DMS 273 treated with DMSO at 0.1 percent for 48 hours (cell line): ENCODE measurements at regions not wholly inside any gene's neighbourhood (a gene's known extent, or its start where the extent isn't known, plus 50 kb on each side); places are given as distances from the start of the nearest gene placed in this dataset.
A peak's percentile ranks its signal among the peaks of the same experiment; 100 is the strongest.

ENCODE experiments used
- DNase-seq: peaks from one replicate; lab custom pipeline; 2025; lab: John Stamatoyannopoulos, UW

DNA sequence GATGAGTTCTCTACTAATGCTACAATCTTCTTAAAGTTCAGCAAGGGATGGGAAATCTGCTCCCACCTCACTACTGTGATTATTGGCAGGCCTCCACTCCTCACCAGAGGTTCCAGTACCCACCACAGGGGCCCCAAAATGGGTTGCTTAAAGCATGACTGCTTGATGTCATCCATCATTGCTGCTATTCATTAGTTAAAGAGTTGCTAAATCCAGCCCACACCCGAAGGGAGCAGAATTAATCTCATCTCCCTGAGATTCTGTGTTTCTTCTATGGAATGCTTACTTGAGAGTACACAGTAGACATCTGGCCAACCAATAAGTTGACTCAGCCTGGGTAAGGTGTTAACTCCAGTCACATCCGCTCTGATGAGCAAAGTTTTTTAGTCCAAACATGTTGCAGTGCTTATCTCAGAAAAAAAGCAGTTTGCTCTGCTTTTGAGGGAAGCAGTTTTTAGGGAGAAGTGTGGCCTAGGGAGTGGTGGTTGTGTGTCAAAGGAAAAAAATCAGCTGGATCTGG is 690.2 kb upstream of the POU3F3 start:
- DNase-seq: peak; percentile 18

DNA sequence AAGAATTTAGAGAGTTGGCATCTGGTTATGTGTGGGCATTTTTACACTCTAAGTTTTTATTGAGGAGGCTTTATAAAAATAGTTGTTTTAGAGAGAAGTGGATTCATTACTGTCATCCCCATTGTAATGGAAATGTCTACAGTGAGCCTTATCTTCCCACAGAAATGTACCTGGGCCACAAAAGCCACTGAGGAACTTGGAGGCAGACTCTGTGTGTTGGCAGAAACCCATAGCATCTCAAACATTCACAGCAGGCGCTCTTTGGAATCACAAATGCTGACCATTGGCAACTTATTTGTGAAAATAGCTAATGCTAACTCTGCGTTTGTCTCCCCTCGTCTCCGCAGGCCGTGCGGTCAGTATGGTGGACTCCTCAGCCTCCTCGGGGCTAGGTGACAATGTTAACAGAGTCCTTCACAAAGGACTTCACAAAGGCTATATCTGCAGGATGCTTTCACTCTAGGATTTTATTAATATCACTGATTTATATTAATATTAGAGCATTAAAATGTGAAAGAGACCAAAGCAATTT is 689.1 kb upstream of the POU3F3 start:
- no peak for DNase-seq

DNA sequence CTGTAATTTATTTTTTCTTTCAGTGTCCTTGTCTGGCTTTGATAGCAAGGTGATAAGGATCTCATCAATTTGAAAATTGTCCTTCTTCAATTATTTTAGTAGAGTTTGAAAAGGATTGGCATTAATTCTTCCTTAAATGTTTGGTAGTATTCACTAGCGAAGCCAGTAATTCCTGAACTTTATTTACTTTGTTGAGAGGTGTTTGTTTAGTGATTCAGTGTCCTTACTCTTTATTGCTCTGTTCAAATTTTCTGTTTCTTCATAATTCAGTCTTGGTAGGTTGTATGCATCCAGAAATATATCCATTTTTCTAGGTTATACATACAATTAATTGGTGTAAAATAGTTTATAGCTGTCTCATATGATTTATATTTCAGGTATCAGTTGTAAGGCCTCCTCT is 676.7 kb upstream of the POU3F3 start:
- no peak for DNase-seq

DNA sequence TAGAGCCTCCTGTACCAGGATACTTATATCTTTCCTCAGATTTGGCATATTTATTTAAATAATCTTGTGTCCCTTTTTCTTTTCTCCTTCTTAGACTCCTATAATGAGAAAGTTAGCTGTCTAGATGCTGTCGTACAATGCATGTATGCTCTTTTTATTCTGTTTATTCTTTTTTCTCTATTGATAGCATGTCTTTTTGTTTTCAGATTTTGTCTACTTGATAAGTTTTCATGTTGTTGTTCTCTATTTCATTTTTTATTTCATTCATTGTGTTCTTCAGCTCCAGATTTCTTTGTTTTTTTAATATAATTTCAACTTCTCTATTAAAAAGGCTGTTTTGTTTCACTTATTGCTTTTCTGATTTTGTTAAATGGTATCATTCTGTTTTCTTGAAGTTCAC is 674.3 kb upstream of the POU3F3 start:
- DNase-seq: no peak

DNA sequence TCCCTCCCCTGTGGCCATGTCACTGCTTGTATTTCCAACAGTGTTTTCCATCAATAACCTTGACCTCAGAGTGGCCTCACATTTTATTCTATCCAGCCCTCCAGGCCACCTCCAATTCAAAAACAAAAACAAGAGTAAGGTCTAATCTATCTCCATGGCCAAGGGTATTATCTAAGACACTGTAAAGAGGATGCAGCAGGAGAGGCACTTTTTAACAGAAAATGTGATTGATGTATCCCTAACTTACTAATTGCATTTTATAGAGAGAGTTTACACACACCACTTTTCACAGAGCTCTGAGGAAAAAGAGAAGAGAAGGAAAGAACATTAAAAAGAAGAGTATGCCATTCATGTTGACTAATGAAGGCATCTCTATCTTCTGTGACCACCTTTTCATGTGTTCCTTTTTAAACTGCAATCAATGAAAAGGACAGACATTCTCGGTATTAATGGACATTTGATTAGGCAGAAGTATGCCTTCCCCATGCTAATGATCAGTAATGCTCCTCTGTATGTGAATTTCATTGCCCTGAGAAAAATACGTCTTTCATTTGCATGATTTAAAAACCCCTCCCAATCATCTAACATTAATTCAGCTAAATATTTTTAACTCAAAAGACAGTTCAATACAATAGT is 653.3 kb upstream of the POU3F3 start:
- DNase-seq: no peak

DNA sequence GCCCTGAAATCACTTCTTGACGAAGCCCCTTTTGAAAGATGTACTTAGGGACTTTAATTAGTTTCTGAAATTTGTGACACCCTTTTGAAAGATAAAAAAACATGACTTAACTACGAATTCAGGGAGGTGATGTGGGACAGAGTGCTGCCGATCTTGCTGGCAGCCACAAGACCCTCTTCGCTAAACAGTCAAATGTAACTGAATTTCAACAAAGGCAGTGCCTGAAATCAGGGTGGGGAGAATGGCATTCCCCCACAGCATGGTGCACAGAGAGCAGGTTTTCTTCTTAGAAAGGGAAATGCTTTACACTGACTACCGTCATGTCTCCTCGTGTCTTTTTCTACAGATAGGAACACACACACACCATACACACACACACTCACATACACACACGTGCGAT is 640.2 kb upstream of the POU3F3 start:
- no peak for DNase-seq

DNA sequence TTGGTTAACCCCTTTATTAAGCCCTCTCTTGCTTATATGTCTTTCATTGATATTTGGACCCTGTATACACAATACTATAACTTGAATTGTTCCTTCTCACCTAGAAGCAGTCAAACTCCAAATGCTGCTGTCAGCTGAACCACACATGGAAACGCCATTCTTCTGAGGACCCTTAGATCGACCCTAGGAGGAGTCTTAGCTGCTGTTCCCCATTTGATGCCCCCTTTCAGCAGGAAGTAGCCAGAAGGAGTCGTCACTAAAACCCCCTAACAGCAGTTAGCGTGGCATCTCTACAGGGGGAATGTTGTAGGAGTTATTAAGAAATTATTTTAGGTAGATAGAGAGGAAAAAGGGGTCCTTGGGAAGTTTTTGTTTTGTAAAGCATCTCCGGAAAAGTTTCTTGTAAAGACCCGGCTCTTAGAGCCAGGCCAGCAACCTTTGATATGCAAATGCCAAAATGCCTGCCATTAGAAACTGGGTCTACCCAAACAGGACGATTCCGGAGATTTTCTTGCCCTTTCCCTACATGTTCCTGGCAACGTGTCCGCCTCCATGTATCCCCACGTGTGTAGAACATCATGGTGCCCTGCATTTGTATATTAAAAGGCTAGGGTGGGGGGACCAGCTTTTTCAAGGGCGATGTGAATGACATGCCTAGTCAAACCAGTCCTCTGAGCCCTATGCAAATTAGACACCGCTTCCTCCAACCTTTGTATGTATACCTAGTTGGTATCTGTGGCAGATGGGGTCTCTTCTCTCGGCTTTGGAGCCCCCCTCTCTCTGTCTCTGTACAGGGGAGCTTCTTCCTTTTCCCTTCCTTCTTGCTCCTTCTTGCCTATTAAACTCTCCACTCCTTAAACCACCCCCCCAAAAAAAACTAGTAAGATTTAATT is 638.4 kb upstream of the POU3F3 start:
- no peak for DNase-seq

DNA sequence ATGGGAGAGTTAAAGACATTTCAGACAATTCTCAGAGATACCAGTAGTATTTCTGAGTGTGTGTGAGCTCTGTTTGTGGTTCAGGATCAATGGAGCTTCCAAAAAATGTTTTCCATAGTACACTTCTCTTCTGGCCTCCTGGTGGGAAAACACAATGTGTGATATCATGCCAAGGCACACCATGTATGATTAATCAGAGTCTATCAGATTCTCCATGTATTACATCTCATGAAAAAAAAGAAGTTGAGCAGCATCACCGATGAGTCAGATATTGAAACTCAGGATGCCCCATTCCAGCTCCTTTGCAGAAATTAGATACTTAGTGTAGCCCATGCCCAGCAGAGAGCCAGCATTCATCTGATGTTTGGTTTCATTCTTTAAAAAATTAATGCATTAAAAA is 620.3 kb upstream of the POU3F3 start:
- DNase-seq: no peak

DNA sequence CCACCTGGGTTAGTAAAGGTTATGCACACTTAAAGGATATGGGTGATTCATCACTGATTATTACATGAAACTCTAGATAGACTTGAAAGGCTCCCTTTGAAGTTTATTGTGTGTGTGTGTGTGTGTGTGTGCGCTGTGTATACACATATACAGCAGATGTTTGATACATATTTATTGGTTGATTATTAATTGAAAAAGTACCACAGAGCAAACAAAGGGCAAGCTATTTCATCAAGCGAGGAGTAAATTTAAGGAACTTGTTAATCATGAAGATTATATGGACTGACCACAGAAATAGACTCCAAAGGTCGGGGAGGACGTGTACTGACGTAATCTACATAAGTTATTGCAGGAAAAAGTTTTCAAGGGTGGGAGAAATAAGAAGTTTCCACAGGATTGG is 617.4 kb upstream of the POU3F3 start:
- no peak for DNase-seq

DNA sequence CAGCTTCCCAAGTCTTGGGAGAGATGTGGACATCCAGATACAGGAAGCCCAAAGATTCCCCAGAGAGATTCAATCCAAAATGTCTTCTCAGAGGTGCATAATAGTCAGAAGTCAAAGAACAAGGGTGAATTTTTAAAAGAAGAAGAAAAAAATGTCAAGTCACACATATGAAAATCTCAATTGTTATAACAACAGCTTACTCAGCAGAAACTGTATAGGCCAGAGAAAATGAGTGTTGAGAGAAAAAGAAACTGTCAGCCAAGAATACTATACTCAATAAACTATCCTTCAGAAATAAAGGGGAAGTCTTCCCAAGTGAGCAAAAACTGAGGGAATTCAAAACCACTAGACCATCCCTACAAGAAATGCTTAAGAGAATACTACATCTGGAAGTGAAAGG is 612.9 kb upstream of the POU3F3 start:
- no peak for DNase-seq

DNA sequence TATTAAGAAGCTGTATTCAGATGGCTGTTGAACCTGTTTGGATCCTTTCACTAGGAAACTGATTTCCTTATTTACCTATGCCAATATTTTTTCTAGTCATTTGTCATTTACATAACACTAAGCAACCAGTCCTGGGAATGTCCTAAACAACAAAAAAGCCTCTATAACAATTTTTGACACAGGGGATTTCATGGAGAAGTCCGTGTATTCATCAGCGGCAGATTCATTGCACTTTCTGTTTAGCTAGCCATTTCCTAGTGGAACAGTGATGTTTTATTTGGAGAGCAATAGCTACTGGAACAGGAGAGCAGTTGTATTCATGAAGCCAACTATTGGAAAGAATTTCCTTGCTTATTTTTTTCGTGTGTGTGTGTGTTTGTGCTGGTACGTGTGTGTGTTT is 604.3 kb upstream of the POU3F3 start:
- no peak for DNase-seq

DNA sequence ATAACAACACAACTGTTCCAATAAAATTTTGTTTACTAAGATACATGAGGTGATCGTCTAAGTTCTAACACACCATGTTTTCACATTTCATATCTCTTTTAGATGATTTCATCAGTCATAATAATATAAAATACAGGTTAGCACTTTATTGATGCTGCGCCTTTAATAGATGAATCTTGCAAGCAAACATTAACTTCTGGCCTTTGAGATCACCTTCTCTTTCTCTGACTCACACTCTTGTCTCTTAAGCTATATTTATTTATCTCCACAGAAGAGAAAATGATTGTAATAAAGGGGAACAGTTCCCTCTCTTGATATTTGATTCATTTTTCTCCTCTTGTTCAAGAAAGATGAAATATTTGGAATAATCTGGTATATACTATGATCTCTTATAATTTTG is 603.3 kb upstream of the POU3F3 start:
- no peak for DNase-seq

DNA sequence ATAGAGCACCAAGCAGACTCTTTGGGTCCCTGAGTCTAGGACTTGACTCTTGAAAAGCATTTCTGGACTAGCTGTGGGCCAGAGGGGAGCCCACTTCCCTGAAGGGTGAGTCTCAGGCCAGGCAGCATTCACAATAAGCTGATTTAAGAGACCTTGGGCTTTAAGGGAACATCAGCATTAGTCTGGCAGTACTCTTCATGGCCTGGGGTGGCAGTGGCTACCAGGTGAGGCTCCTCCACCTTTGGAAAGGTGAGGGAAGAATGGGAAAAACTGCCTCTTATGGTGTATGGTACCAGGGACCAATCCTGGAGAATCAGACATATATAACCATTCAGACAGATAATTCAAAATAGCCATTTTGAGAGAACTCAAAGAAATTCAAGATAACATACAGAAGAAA is 599.9 kb upstream of the POU3F3 start:
- DNase-seq: no peak

DNA sequence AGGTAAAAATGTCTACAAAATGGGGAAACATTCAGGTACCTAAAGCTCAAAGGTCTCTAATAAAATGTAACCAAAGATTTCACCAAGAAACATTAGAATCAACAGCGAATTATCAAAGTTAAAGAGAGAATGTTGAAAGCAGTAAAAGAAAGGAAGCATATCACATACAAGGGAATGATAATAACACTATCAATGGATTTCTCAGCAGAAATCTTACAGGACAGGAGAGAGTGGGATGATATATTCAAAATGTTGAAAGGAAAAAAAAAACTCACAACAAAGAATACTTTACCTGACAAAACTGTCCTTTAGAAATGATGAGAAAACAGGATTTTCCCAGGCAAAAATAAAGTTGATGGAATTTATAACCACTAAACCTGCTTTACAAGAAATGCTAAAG is 591.2 kb upstream of the POU3F3 start:
- DNase-seq: no peak

DNA sequence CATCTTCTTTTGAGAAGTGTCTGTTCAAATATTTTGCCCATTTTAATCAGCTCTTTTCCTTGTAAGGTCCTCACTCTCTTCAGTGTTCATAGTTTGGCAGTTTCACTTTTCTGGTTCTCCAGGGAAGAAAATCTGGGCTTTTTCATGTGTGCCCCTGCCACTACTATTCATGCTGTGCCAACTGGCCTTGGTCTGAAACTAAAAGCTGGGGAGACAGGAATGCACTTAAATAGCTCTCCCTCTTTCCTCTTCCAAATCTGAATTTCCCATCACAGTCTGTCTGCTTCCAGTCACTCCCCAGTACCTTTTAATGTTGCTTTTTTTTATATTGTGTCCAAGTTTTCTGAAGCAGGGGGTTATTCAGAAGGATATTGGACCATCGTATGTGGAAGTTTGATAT is 574.3 kb upstream of the POU3F3 start:
- DNase-seq: no peak

DNA sequence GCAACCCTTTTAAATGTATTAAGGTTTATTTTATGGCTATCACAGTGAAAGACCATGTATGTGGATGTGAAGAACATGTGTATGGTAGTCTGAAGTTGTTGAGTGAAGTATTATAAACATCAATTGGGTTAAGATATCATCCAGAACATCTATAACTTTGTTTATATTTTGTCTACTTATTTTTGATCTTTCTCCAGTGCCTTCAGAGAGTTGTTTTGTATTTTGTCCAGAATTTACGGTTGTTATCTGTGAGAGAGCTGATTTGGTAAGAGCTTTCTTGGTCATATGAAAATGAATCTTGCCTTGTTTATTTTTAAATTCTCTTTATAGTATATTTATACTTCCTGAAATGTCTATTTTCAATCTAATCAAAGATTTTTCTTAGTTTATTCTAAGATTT is 573.7 kb upstream of the POU3F3 start:
- DNase-seq: no peak

DNA sequence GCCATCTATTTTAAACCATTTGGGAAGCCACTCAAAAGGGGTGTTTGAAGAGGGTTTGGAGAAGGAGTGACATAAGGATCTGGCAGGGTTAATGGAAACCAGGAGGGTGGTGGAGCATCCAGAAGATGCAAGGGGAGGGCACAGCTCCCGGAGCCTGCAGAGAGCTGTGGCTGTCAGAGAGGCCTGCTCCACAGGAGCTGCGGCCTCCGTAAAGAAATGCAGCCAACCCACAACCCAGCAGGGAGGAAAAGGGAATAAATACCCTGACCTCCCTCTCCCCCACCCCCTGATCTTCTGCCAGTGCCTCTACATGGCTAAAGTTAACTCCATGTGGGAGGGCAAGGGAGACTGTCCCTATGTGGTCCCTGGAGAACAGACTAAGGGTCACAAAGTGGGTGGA is 567.1 kb upstream of the POU3F3 start:
- DNase-seq: no peak

DNA sequence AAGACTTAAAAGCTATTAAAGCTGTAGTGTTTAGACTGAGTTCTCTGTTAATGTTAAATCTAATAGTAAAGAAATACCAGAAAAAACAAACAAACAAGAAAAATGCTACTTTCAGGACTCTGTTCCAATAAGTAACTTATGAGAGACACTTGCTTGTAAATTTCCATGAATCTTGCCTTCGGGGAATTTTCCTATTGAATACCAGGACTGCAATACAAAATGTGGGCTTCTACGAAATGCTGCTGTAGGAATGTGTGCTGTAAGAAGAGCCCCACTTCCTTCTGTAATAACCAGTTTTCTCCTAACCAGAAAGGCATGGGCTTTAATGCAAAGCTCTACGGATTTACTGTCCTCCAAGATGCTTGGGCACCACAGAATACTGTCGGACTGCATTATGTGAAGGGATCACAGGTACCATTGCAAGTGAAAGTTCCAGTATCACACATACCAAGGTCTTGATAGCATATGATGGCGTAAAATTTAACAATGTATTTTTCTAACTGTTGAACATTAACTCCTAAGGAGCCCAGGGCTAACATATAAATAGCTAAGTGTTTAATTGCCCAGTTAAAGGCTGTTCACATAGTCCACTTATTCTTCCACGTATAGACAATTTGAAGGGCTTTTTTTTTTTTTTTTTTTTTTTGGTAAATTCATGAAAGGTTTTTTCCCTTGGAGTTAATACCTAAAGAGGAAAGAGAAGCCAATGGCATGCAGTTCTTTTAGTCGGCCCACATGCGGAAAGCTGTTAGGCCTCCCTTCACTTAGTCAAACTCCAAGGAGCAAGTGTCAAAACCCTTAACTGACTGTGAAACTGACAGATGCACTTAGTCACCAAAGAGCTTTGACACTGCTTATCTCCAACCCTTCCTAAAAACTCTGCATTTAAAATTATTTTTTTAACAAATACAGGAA is 564.0 kb upstream of the POU3F3 start:
- DNase-seq: no peak

DNA sequence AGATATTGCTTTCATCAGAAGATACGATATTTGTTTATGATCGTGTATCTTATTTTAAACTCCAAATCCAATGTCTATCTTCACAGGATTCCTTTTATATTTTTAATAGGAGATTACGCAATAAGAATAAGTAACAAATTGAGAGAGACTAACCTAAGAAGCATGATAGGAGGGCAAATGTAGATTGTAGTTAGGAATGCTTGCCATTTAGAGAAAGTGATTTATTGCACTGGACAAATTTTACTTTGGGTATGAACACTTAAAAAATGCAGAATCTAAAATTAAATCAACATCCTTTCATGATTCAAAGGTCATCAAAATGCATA is 563.4 kb upstream of the POU3F3 start:
- DNase-seq: no peak

DNA sequence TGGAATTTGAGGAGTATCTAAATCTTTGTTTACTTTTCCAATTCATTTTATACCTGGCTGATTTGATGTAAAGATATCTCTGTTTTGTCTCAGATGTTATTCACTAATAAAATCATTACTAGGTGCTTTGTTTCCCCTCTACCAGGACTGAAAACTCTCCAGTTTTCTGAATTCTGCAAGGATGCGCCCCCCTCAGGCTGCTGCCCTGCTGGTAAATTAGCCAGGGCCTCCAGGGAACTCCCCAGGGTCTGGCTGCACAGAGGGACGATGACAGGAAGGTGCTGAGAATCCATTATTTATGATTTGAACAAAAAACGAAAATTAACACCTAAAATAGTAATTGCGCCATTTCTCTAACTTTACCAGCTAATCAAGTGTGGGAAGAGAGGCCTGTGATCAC is 541.2 kb upstream of the POU3F3 start:
- DNase-seq: no peak

DNA sequence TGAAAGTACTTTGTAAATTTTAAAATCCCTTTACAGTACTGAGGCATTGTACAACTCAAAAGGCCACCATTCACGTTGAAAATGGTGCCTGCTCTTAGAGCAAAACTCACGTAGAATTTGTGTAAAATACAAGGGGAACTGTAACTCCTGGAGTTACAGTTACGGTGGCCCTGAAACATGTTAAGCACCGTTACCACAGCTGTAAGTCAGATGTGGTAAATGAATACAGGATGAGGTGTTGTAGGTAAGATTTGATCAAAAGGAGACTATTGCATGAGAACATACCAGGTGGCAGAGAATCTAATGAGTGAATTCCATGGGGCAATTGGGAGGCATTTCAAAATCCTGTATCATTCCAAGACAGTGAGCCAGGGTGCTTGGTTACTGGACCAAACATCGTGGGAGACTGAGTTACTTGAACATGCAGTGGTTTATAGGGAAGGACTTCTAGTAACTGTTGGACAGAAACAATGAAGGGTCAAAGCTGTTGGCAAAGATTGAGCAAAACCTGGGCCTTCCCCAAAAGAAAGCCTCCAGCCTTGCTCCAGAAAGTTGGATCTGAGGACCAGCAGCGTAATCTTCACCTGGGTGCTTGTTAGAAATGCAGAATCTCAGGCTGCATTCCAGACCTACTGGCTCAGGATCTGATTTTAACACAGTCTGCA is 535.8 kb upstream of the POU3F3 start:
- no peak for DNase-seq
